Ishikawa (cell line): ENCODE measurements at regions not wholly inside any gene's neighbourhood (a gene's known extent, or its start where the extent isn't known, plus 50 kb on each side); places are given as distances from the start of the nearest gene placed in this dataset.

ENCODE experiments used
- CEBPB ChIP-seq: IDR thresholded peaks from 2 replicates; pipeline ENCODE4 v1.6.1; 2012
- CREB1 ChIP-seq: IDR thresholded peaks from 2 replicates; pipeline ENCODE4 v1.6.1; 2012; ENCODE audit warnings: low read depth
- EGR1 ChIP-seq: IDR thresholded peaks from 2 replicates; pipeline ENCODE4 v1.6.1; 2012
- EP300 ChIP-seq: IDR thresholded peaks from 2 replicates; pipeline ENCODE4 v1.6.1; 2012; ENCODE audit warnings: borderline replicate concordance
- NFIC ChIP-seq: IDR thresholded peaks from 2 replicates; pipeline ENCODE4 v1.6.1; 2012
- TEAD4 ChIP-seq: IDR thresholded peaks from 2 replicates; pipeline ENCODE4 v1.6.1; 2012
- ZBTB7A ChIP-seq: IDR thresholded peaks from 2 replicates; pipeline ENCODE4 v1.6.1; 2012; ENCODE audit warnings: low read depth

- TF ChIP-seq EP300 = no peak
- TF ChIP-seq CREB1 = no peak
- TF ChIP-seq NFIC = no peak
- no peak for TF ChIP-seq EGR1
- TF ChIP-seq TEAD4 = no peak
- no peak for TF ChIP-seq ZBTB7A
- no peak for TF ChIP-seq CEBPB
Observed at GRCh38 chr2:38494394-38494793, 108.3 kb downstream of the HNRNPLL start.
